Erythroblast (primary cell): ENCODE measurements at regions not wholly inside any gene's neighbourhood (a gene's known extent, or its start where the extent isn't known, plus 50 kb on each side); places are given as distances from the start of the nearest gene placed in this dataset.

Experiments used
- GATA1 ChIP-seq: IDR thresholded peaks from 2 replicates; pipeline ENCODE4 v1.6.1; 2011; ENCODE audit warnings: low read depth, mild to moderate bottlenecking, control low read depth, low read length, moderate library complexity
- POLR2A ChIP-seq: IDR thresholded peaks from 2 replicates; pipeline ENCODE4 v1.6.1; 2011; ENCODE audit warnings: mild to moderate bottlenecking, low read length

GRCh38 chr3:25284249-25284648, 143.8 kb upstream of the RARB start:
- TF ChIP-seq POLR2A (no peak), GATA1 (no peak)
